Mesenchymal stem cell (in vitro differentiated cells and primary cell): ENCODE measurements at regions not wholly inside any gene's neighbourhood (a gene's known extent, or its start where the extent isn't known, plus 50 kb on each side); places are given as distances from the start of the nearest gene placed in this dataset.

Experiments
- DNase-seq: peaks from one replicate; pipeline ENCODE4 v3.0.0-alpha.2; 2013
- H2AFZ ChIP-seq: one replicate; pipeline ENCODE4 v1.6.1; 2013; ENCODE audit warnings: low read depth, mild to moderate bottlenecking, control low read depth, inconsistent platforms, low read length, moderate library complexity
- H2AK5ac ChIP-seq: 2 replicates; pipeline ENCODE4 v1.6.1; 2013; ENCODE audit warnings: low read length, moderate library complexity, mild to moderate bottlenecking, inconsistent platforms; ENCODE audit not compliant: severe bottlenecking
- H2BK120ac ChIP-seq: one replicate; pipeline ENCODE4 v1.6.1; 2013; ENCODE audit warnings: low read depth, mild to moderate bottlenecking, inconsistent platforms, low read length, moderate library complexity
- H2BK12ac ChIP-seq, 2 experiments: one replicate each; pipeline ENCODE4 v1.6.1; 2013; ENCODE audit warnings: inconsistent platforms in 2 of 2, low read length in 2 of 2, mild to moderate bottlenecking in 2 of 2, moderate library complexity in 2 of 2, control low read depth in 1 of 2
- H2BK15ac ChIP-seq: one replicate; pipeline ENCODE4 v1.6.1; 2013; ENCODE audit warnings: mild to moderate bottlenecking, low read depth, inconsistent platforms; ENCODE audit not compliant: poor library complexity, severe bottlenecking
- H2BK5ac ChIP-seq: 2 replicates; pipeline ENCODE4 v1.6.1; 2013; ENCODE audit warnings: low read depth, mild to moderate bottlenecking, low read length, control low read depth, inconsistent platforms; ENCODE audit not compliant: poor library complexity, severe bottlenecking
- H3K14ac ChIP-seq, 2 experiments: one replicate each; pipeline ENCODE4 v1.6.1; 2013; ENCODE audit warnings: inconsistent platforms in 2 of 2, low read length in 2 of 2, control low read depth in 1 of 2, mild to moderate bottlenecking in 1 of 2, moderate library complexity in 1 of 2
- H3K18ac ChIP-seq, 2 experiments: one replicate each; pipeline ENCODE4 v1.6.1; 2013; ENCODE audit warnings: inconsistent platforms in 2 of 2, low read length in 2 of 2, control low read depth in 1 of 2, low read depth in 1 of 2, mild to moderate bottlenecking in 1 of 2
- H3K23ac ChIP-seq, 2 experiments: one replicate each; pipeline ENCODE4 v1.6.1; 2013; ENCODE audit warnings: inconsistent platforms in 2 of 2, low read length in 2 of 2, mild to moderate bottlenecking in 2 of 2, moderate library complexity in 2 of 2, control low read depth in 1 of 2
- H3K27ac ChIP-seq: 2 replicates; pipeline ENCODE4 v1.5.1; 2013; ENCODE audit warnings: mild to moderate bottlenecking, moderate library complexity, low read length, control low read depth, inconsistent platforms; ENCODE audit not compliant: poor library complexity, severe bottlenecking
- H3K27me3 ChIP-seq, 2 experiments: 2 replicates each; pipeline versions ENCODE4 v1.6.1 to v1.7.0; 2013; ENCODE audit warnings: low read length in 2 of 2, mild to moderate bottlenecking in 2 of 2, moderate library complexity in 2 of 2, control low read depth in 1 of 2, inconsistent platforms in 1 of 2; ENCODE audit not compliant: control insufficient read depth in 1 of 2, insufficient read depth in 1 of 2
- H3K36me3 ChIP-seq, 2 experiments: 2 replicates each; pipeline versions ENCODE4 v1.6.1 to v1.7.0; 2013; ENCODE audit warnings: low read length in 2 of 2, control low read depth in 1 of 2, inconsistent platforms in 1 of 2, low read depth in 1 of 2, mild to moderate bottlenecking in 1 of 2; ENCODE audit not compliant: insufficient read depth in 2 of 2, control insufficient read depth in 1 of 2
- H3K4ac ChIP-seq, 2 experiments: one replicate each; pipeline ENCODE4 v1.6.1; 2013; ENCODE audit warnings: inconsistent platforms in 2 of 2, low read length in 2 of 2, mild to moderate bottlenecking in 2 of 2, moderate library complexity in 2 of 2, control low read depth in 1 of 2, low read depth in 1 of 2
- H3K4me1 ChIP-seq: 2 replicates; pipeline ENCODE4 v1.6.1; 2013; ENCODE audit warnings: low read depth, low read length, control low read depth; ENCODE audit not compliant: control insufficient read depth, insufficient read depth
- H3K4me2 ChIP-seq: 2 replicates; pipeline ENCODE4 v1.6.1; 2013; ENCODE audit warnings: low read length, mild to moderate bottlenecking, inconsistent platforms; ENCODE audit not compliant: poor library complexity, severe bottlenecking
- H3K4me3 ChIP-seq, 2 experiments: 2 replicates each; pipeline versions ENCODE4 v1.5.1 to v1.7.0; 2013; ENCODE audit warnings: low read length in 2 of 2, mild to moderate bottlenecking in 2 of 2, control low read depth in 1 of 2, low read depth in 1 of 2; ENCODE audit not compliant: insufficient read depth in 1 of 2
- H3K79me1 ChIP-seq: replicated peaks from 2 replicates; pipeline ENCODE4 v1.6.1; 2013; ENCODE audit warnings: mild to moderate bottlenecking, control low read depth, low read length, inconsistent platforms; ENCODE audit not compliant: poor library complexity, severe bottlenecking
- H3K9ac ChIP-seq: 2 replicates; pipeline ENCODE4 v1.7.0; 2013; ENCODE audit warnings: mild to moderate bottlenecking, low read length, moderate library complexity
- H3K9me3 ChIP-seq: 2 replicates; pipeline ENCODE4 v1.7.0; 2013; ENCODE audit warnings: mild to moderate bottlenecking, low read length; ENCODE audit not compliant: control insufficient read depth
- H4K8ac ChIP-seq: one replicate; pipeline ENCODE4 v1.6.1; 2013; ENCODE audit warnings: inconsistent platforms, mild to moderate bottlenecking, low read length, moderate library complexity
- H4K91ac ChIP-seq: one replicate; pipeline ENCODE4 v1.6.1; 2013; ENCODE audit warnings: mild to moderate bottlenecking, low read length, inconsistent platforms
- WGBS: methylation state at CpG from one replicate; pipeline ENCODE4 v1.1.7; 2013; ENCODE audit warnings: mixed read lengths; 5-methylcytosine and 5-hydroxymethylcytosine counted together

- H3K9ac ChIP-seq: peak overlapping the region; percentile 40
- H3K23ac ChIP-seq: no peak overlapping the region
- no peak overlapping the region for H2BK5ac ChIP-seq
- H3K36me3 ChIP-seq: no peaks in the 10 kb centered on the region
- H4K8ac ChIP-seq: no peak overlapping the region
- no peak overlapping the region for H2AK5ac ChIP-seq
- H2AFZ ChIP-seq: no peak overlapping the region
- H2BK15ac ChIP-seq: no peak overlapping the region
- H3K9me3 ChIP-seq: peaks cover 22% of the 10 kb centered on the region
- H3K4me2 ChIP-seq: no peak overlapping the region
- H2BK120ac ChIP-seq: no peak overlapping the region
- H2BK12ac ChIP-seq: no peak overlapping the region
- H3K4ac ChIP-seq: no peak overlapping the region
- H3K4me1 ChIP-seq: no peaks in the 10 kb centered on the region
- H3K18ac ChIP-seq: no peak overlapping the region
- H3K14ac ChIP-seq: no peak overlapping the region
- no peak overlapping the region for H4K91ac ChIP-seq
- H3K27ac ChIP-seq: no peak overlapping the region
- 43% methylated on average over 2 of the region's 4 CpGs for WGBS
- H3K4me3 ChIP-seq: no peak overlapping the region
- no peaks in the 10 kb centered on the region for H3K27me3 ChIP-seq
- no peak for DNase-seq
- no peaks in the 10 kb centered on the region for H3K79me1 ChIP-seq
These were observed 128.5 kb upstream of the VEGFC start for GRCh38 chr4:176921256-176921655.

DNA sequence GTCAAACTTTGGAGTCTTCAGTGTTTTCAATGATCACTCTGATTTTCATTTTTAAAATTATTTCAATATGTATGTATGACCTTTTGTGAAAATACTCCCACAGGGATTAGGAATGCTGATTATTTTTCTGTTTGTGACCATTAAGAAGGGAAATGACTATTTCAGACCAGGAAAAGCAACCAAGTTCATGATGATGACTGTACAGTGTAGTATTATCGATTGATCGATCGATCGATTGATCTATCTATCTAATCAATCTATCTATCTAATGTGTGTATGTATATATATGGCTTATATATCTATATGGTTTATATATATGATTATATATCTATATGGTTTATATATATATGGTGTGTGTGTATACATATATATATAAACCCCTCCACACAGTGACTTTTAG is 131.5 kb upstream of the VEGFC start:
- Histone ChIP-seq H4K8ac (no peak overlapping the region), H3K9ac (no peak overlapping the region), H4K91ac (no peak overlapping the region), H3K4me2 (no peak overlapping the region), H3K36me3 (no peaks in the 10 kb centered on the region), H3K4me1 (no peaks in the 10 kb centered on the region), H3K27me3 (no peaks in the 10 kb centered on the region), H3K9me3 (peaks cover 3% of the 10 kb centered on the region), H2AK5ac (no peak overlapping the region), H2BK120ac (no peak overlapping the region), H2BK12ac (no peak overlapping the region), H3K14ac (no peak overlapping the region), H2BK5ac (no peak overlapping the region), H3K18ac (no peak overlapping the region), H2AFZ (no peak overlapping the region), H3K79me1 (no peaks in the 10 kb centered on the region), H2BK15ac (no peak overlapping the region), H3K23ac (no peak overlapping the region), H3K4me3 (no peak overlapping the region), H3K27ac (no peak overlapping the region), H3K4ac (no peak overlapping the region)
- no peak for DNase-seq
- 100% methylated on average over 1 of the region's 4 CpGs for WGBS

GRCh38 chr4:176925962-176926361 is 133.2 kb upstream of the VEGFC start:
- Histone ChIP-seq H3K9me3 (no peaks in the 10 kb centered on the region), H2BK15ac (no peak overlapping the region), H4K91ac (no peak overlapping the region), H2AK5ac (no peak overlapping the region), H4K8ac (no peak overlapping the region), H3K23ac (no peak overlapping the region), H3K4me1 (no peaks in the 10 kb centered on the region), H3K27me3 (no peaks in the 10 kb centered on the region), H3K14ac (no peak overlapping the region), H2BK12ac (no peak overlapping the region), H3K36me3 (no peaks in the 10 kb centered on the region), H2BK5ac (no peak overlapping the region), H2BK120ac (no peak overlapping the region), H3K9ac (no peak overlapping the region), H2AFZ (no peak overlapping the region), H3K27ac (no peak overlapping the region), H3K79me1 (no peaks in the 10 kb centered on the region), H3K4me2 (no peak overlapping the region), H3K4me3 (no peak overlapping the region), H3K4ac (no peak overlapping the region), H3K18ac (no peak overlapping the region)
- DNase-seq: no peak
- WGBS: 92% methylated on average over 1 of the region's 2 CpGs

GRCh38 chr4:176927117-176927516 is 134.4 kb upstream of the VEGFC start:
- no peak overlapping the region for H3K4ac ChIP-seq

More at GRCh38 chr4:176927117-176927516, 134.4 kb upstream of the VEGFC start:
- Histone ChIP-seq H3K4me2 (no peak overlapping the region), H4K91ac (no peak overlapping the region), H3K18ac (no peak overlapping the region), H3K36me3 (no peaks in the 10 kb centered on the region), H3K9me3 (no peaks in the 10 kb centered on the region), H2AFZ (no peak overlapping the region), H3K27me3 (no peaks in the 10 kb centered on the region), H3K27ac (no peak overlapping the region), H3K79me1 (no peaks in the 10 kb centered on the region), H2BK15ac (no peak overlapping the region), H3K14ac (no peak overlapping the region), H3K4me3 (no peak overlapping the region), H2BK120ac (no peak overlapping the region), H2BK5ac (no peak overlapping the region), H3K23ac (no peak overlapping the region), H4K8ac (no peak overlapping the region), H3K9ac (no peak overlapping the region), H2BK12ac (no peak overlapping the region), H2AK5ac (no peak overlapping the region), H3K4me1 (no peaks in the 10 kb centered on the region)
- WGBS: no CpG with 5 or more reads among the region's 1 CpG
- DNase-seq: no peak
